ENCODE measurements at regions not wholly inside any gene's neighbourhood (a gene's known extent, or its start where the extent isn't known, plus 50 kb on each side); places are given as distances from the start of the nearest gene placed in this dataset.

GRCh38 chr1:23620605-23621004 lies 61.3 kb upstream of the ID3 start:
- no peak for TF ChIP-seq CTCF (conservative IDR thresholded peaks at IDR 0.05)
- H3K27ac ChIP-seq = peak overlapping the region; percentile 55; the same call in 1 of the 2 replicates

- TF ChIP-seq CTCF (conservative IDR thresholded peaks at IDR 0.05) = no peak
- H3K27ac ChIP-seq = peak overlapping the region; percentile 55
Observed at GRCh38 chr1:23619299-23620188, 60.2 kb upstream of the ID3 start.

GRCh38 chr1:23618586-23619083 lies 59.3 kb upstream of the ID3 start:
- H3K27ac ChIP-seq = no peak overlapping the region
- no peak for TF ChIP-seq CTCF (conservative IDR thresholded peaks at IDR 0.05)

GRCh38 chr1:23617084-23617521 lies 57.8 kb upstream of the ID3 start:
- no peak for TF ChIP-seq CTCF (conservative IDR thresholded peaks at IDR 0.05)

GRCh38 chr1:23616292-23616824 lies 57.1 kb upstream of the ID3 start:
- TF ChIP-seq CTCF (conservative IDR thresholded peaks at IDR 0.05) = no peak
- H3K27ac ChIP-seq = no peak overlapping the region

More at GRCh38 chr1:23617084-23617521, 57.8 kb upstream of the ID3 start:
- H3K27ac ChIP-seq = no peak overlapping the region

GRCh38 chr1:23615852-23616251 lies 56.6 kb upstream of the ID3 start:
- no peak for TF ChIP-seq CTCF (conservative IDR thresholded peaks at IDR 0.05)
- no peak overlapping the region for H3K27ac ChIP-seq

- no peak for TF ChIP-seq CTCF (conservative IDR thresholded peaks at IDR 0.05)
- no peak overlapping the region for H3K27ac ChIP-seq
Observed at GRCh38 chr1:23615423-23615822, 56.1 kb upstream of the ID3 start.
